H7 (cell line): ENCODE measurements at regions not wholly inside any gene's neighbourhood (a gene's known extent, or its start where the extent isn't known, plus 50 kb on each side); places are given as distances from the start of the nearest gene placed in this dataset.

ENCODE experiments used
- DNase-seq: peaks from one replicate; pipeline ENCODE4 v3.0.0; 2012
- H3K27me3 ChIP-seq: 2 replicates; pipeline ENCODE4 v1.6.0; 2011; ENCODE audit warnings: mild to moderate bottlenecking, low read length; ENCODE audit not compliant: control insufficient read depth, insufficient read depth
- H3K36me3 ChIP-seq: replicated peaks from 2 replicates; pipeline ENCODE4 v1.5.1; 2011; ENCODE audit warnings: low read length; ENCODE audit not compliant: control insufficient read depth, insufficient read depth
- H3K4me3 ChIP-seq: 2 replicates; pipeline ENCODE4 v1.5.1; 2011; ENCODE audit warnings: low read depth, mild to moderate bottlenecking, control low read depth, low read length, moderate library complexity; ENCODE audit not compliant: insufficient read depth

- Histone ChIP-seq H3K4me3 (no peak overlapping the region), H3K27me3 (no peaks in the 10 kb centered on the region), H3K36me3 (no peaks in the 10 kb centered on the region)
- DNase-seq, result no peak
These were observed 63.4 kb upstream of the FBXL4 start for GRCh38 chr6:99011151-99011550.

GRCh38 chr6:99002831-99003230 lies 55.1 kb upstream of the FBXL4 start:
- no peaks in the 10 kb centered on the region for H3K36me3 ChIP-seq
- no peaks in the 10 kb centered on the region for H3K27me3 ChIP-seq
- H3K4me3 ChIP-seq, result no peak overlapping the region
- no peak for DNase-seq

DNA sequence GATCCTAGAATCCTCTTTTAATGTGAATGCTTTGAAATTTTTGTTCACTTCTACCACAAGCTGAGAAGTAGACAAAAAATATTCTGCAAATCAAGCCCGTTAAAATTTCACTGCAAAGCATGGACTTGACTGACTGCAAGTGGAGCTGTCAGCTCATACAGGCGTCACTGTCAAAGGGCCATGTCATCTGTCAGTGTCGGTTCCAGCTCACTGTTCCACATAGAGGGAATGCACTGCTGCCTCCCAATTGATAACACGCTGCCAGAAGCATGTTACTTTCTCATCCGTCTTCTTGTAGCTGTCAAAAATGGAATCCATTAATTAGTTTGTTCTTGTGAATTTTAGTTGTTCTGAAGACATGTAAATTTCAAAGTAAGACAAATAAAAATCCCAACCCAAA lies 50.4 kb upstream of the FBXL4 start:
- Histone ChIP-seq H3K4me3 (no peak overlapping the region), H3K27me3 (no peaks in the 10 kb centered on the region), H3K36me3 (no peaks in the 10 kb centered on the region)
- DNase-seq, result no peak
